ENCODE measurements at regions not wholly inside any gene's neighbourhood (a gene's known extent, or its start where the extent isn't known, plus 50 kb on each side); places are given as distances from the start of the nearest gene placed in this dataset.
A peak's percentile ranks its signal among the peaks of the same experiment; 100 is the strongest.

DNA sequence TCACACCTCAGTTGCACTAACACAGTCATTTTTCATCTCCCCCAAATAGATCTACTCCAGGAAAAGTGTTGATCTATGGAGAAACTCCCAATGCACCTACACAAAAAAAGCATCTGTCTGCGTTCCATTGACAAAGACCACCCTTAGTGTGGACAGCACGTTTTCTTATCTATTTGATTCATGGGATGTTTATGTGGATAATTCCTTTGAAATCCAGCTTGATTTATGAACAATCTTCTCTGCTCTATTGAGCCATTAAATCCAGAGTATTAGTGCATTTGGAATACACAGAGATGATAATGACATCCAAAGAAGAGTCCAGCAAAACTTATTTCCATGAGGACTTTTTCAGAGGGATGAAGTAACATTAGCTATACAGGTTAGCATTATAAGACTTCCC is 1221.9 kb upstream of the NXPH2 start:
- H3K36me3 ChIP-seq (ENCODE audit: low read depth, low read length): no peaks in the 10 kb centered on the region
- H3K9me3 ChIP-seq (ENCODE audit: low read length): no peaks in the 10 kb centered on the region
- H3K9me2 ChIP-seq (replicated peaks; ENCODE audit: low read length): no peaks in the 10 kb centered on the region
- no peaks in the 10 kb centered on the region for H4K20me1 ChIP-seq (ENCODE audit: low read length)
- no peaks in the 10 kb centered on the region for H3K79me2 ChIP-seq (ENCODE audit: low read length)
- no peaks in the 10 kb centered on the region for H3K27me3 ChIP-seq (ENCODE audit: low read length)
- ATAC-seq (no peak), DNase-seq (no peak)
- intact Hi-C loops (cut with micrococcal nuclease): no loop called here
- H3K4me1 ChIP-seq (ENCODE audit: insufficient read depth, low read length): no peaks in the 10 kb centered on the region
- no peaks in the 10 kb centered on the region for H3F3A ChIP-seq (ENCODE audit: low read length, unreplicated experiment)
- no peak overlapping the region for H3K4me3 ChIP-seq (ENCODE audit: low read length)
- H2AFZ ChIP-seq (ENCODE audit: low read length): no peak overlapping the region
- H3K9ac ChIP-seq (ENCODE audit: low read length): no peak overlapping the region
- no peak overlapping the region for H3K27ac ChIP-seq (ENCODE audit: low read length)
- CTCF ChIA-PET: no interaction called here
- POLR2A ChIA-PET (ENCODE audit: unreplicated experiment): no interaction called here
- H3K4me2 ChIP-seq (ENCODE audit: low read length): no peak overlapping the region
- TF ChIP-seq, protein P1, sequence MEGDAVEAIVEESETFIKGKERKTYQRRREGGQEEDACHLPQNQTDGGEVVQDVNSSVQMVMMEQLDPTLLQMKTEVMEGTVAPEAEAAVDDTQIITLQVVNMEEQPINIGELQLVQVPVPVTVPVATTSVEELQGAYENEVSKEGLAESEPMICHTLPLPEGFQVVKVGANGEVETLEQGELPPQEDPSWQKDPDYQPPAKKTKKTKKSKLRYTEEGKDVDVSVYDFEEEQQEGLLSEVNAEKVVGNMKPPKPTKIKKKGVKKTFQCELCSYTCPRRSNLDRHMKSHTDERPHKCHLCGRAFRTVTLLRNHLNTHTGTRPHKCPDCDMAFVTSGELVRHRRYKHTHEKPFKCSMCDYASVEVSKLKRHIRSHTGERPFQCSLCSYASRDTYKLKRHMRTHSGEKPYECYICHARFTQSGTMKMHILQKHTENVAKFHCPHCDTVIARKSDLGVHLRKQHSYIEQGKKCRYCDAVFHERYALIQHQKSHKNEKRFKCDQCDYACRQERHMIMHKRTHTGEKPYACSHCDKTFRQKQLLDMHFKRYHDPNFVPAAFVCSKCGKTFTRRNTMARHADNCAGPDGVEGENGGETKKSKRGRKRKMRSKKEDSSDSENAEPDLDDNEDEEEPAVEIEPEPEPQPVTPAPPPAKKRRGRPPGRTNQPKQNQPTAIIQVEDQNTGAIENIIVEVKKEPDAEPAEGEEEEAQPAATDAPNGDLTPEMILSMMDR (conservative IDR thresholded peaks at IDR 0.05; ENCODE audit: low read depth, low read length): no peak
- TF ChIP-seq EZH2 (IDR thresholded peaks at IDR 0.05; ENCODE audit: low read length, unreplicated experiment): no peak
- no peak for TF ChIP-seq EZH2phosphoT487 (IDR thresholded peaks at IDR 0.05; ENCODE audit: borderline replicate concordance, low read length)
- BruUV-seq (replicated peaks): no TSS peak

DNA sequence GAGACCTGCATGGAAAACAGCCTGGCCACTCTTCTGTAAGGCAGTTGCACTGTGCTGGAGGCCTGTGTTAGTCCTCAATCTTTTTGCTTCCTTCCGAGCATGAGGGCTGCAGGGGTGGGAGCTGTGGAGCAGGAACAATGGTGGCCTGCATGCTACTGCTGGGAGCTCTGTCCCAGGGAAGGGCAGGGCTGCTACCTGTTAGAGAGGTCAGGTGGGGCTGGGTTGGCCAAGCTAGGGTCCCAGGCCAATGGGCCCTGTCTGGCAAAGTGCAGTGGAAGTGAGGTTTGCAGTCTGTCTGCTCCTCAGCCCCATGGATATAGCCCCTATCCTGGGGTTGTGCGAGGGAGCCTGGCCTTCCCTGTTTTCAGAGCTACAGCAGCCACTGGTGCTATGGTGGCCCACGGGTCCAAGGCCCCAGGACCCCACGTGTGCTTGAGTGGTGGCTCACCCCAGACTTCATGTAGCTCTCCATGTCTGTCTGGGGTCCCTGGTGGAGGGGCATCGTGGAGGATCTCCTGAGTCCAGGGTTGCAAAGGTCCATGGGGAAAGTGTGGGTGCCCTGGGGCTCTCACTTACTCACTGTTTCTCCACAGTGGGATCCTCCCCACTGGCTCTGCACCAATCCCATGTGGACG is 1212.6 kb upstream of the NXPH2 start:
- Histone ChIP-seq H2AFZ (ENCODE audit: low read length) (no peak overlapping the region), H3K79me2 (ENCODE audit: low read length) (no peaks in the 10 kb centered on the region), H3K4me3 (ENCODE audit: low read length) (no peak overlapping the region), H3K9ac (ENCODE audit: low read length) (no peak overlapping the region), H3K27me3 (ENCODE audit: low read length) (no peaks in the 10 kb centered on the region), H3K36me3 (ENCODE audit: low read depth, low read length) (no peaks in the 10 kb centered on the region), H3F3A (ENCODE audit: low read length, unreplicated experiment) (no peaks in the 10 kb centered on the region), H3K4me1 (ENCODE audit: insufficient read depth, low read length) (no peaks in the 10 kb centered on the region), H4K20me1 (ENCODE audit: low read length) (no peaks in the 10 kb centered on the region), H3K27ac (ENCODE audit: low read length) (no peak overlapping the region), H3K9me3 (ENCODE audit: low read length) (no peaks in the 10 kb centered on the region), H3K9me2 (replicated peaks; ENCODE audit: low read length) (no peaks in the 10 kb centered on the region), H3K4me2 (ENCODE audit: low read length) (no peak overlapping the region)
- ChIA-PET CTCF (no interaction called here), POLR2A (ENCODE audit: unreplicated experiment) (no interaction called here)
- intact Hi-C loops (cut with micrococcal nuclease): no loop called here
- no TSS peak for BruUV-seq (replicated peaks)
- no peak for ATAC-seq
- TF ChIP-seq, protein P1 (conservative IDR thresholded peaks at IDR 0.05; ENCODE audit: low read depth, low read length): no peak
- TF ChIP-seq EZH2phosphoT487 (IDR thresholded peaks at IDR 0.05; ENCODE audit: borderline replicate concordance, low read length): no peak
- TF ChIP-seq EZH2 (IDR thresholded peaks at IDR 0.05; ENCODE audit: low read length, unreplicated experiment): no peak
- DNase-seq: no peak

DNA sequence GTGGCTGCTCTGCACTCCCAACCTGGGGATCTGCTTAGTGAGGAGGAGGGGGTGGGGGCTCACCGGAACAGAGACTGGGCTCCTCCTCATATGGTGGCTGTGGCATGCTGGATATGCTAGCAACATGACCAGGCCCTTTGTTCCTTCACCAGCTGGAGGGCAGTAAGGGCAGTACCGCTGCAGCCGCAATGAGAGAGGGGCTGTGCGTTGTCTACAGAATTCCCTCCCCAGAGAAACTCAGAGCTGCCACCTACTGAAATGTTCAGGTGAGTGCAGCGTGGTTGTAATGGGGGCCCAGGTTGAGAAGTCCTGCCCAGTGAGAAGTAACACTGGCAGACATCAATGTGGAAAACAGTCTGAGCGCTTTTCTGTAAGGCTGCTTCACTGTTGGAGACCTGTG is 1211.9 kb upstream of the NXPH2 start:
- Histone ChIP-seq H3K9ac (ENCODE audit: low read length) (no peak overlapping the region), H3K9me3 (ENCODE audit: low read length) (no peaks in the 10 kb centered on the region; the same call in 1 of the 2 replicates), H3F3A (ENCODE audit: low read length, unreplicated experiment) (no peaks in the 10 kb centered on the region), H4K20me1 (ENCODE audit: low read length) (no peaks in the 10 kb centered on the region), H3K9me2 (replicated peaks; ENCODE audit: low read length) (no peaks in the 10 kb centered on the region), H3K36me3 (ENCODE audit: low read depth, low read length) (no peaks in the 10 kb centered on the region), H3K27ac (ENCODE audit: low read length) (no peak overlapping the region), H3K4me1 (ENCODE audit: insufficient read depth, low read length) (no peaks in the 10 kb centered on the region), H3K4me2 (ENCODE audit: low read length) (no peak overlapping the region), H3K79me2 (ENCODE audit: low read length) (no peaks in the 10 kb centered on the region), H3K27me3 (ENCODE audit: low read length) (no peaks in the 10 kb centered on the region), H2AFZ (ENCODE audit: low read length) (no peak overlapping the region), H3K4me3 (ENCODE audit: low read length) (no peak overlapping the region)
- TF ChIP-seq, protein P1 (conservative IDR thresholded peaks at IDR 0.05; ENCODE audit: low read depth, low read length): 0 out of 2 replicates have a peak, but pooled peaks have one; percentile 9
- no peak for TF ChIP-seq EZH2phosphoT487 (IDR thresholded peaks at IDR 0.05; ENCODE audit: borderline replicate concordance, low read length)
- TF ChIP-seq EZH2 (IDR thresholded peaks at IDR 0.05; ENCODE audit: low read length, unreplicated experiment): no peak
- intact Hi-C loops (cut with micrococcal nuclease): no loop called here
- ChIA-PET POLR2A (ENCODE audit: unreplicated experiment) (no interaction called here), CTCF (no interaction called here)
- ATAC-seq (no peak), DNase-seq (no peak)
- BruUV-seq (replicated peaks): no TSS peak
